Stimulated activated naive CD4-positive, alpha-beta T cell (primary cell): ENCODE measurements at regions not wholly inside any gene's neighbourhood (a gene's known extent, or its start where the extent isn't known, plus 50 kb on each side); places are given as distances from the start of the nearest gene placed in this dataset.

ENCODE experiments used
- DNase-seq, 6 experiments: peaks; one replicate each; lab custom pipeline; 2025; lab: John Stamatoyannopoulos, UW

DNA sequence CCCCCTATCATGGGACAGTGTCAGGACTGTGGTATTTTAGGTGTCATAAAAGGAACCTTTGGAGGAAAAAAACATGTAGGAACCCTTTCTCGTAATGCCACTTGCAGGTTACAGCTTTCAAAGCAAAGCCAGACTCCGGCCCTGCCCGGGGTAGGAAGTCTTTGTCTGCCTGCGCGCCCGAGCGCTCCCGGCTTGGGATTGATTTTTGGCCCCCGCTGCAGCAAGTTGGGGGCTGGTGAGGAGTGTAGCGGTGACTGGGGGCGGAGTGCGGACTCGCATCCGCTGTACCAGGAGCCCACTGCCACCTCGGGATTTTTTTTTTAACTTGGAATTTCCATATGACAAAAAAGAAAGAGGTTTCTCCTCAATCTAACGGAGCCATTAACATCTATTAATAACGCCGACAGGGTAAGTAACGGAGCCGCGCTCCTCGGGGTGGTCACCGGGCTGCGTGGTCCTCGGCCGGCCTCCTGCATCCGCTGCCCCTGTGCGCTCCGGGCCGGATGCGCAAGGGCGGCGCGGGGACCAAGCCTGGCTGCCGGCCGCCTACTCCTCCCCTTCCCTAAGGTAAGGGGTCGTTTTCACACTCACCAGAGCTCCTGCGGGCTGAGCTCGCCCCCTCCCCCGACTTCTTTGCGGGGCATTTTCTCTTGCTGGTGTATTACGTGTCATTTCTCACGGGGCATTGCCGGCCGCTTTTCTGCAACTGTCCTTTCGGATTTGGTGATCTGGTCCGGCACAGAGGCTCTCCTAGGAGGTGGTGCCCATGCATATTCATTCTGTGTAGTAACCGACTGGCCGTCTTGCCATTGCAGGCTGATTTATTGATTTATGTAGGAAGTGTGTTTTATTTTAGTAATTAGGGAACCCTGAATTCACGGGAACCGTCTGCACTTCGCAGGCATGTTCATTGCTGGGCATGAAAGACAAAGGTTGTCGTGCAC, 219.8 kb upstream of the TOPAZ1 start:
- DNase-seq: no peak

GRCh38 chr3:44023961-44024593, 217.6 kb upstream of the TOPAZ1 start:
- DNase-seq: no peak

DNA sequence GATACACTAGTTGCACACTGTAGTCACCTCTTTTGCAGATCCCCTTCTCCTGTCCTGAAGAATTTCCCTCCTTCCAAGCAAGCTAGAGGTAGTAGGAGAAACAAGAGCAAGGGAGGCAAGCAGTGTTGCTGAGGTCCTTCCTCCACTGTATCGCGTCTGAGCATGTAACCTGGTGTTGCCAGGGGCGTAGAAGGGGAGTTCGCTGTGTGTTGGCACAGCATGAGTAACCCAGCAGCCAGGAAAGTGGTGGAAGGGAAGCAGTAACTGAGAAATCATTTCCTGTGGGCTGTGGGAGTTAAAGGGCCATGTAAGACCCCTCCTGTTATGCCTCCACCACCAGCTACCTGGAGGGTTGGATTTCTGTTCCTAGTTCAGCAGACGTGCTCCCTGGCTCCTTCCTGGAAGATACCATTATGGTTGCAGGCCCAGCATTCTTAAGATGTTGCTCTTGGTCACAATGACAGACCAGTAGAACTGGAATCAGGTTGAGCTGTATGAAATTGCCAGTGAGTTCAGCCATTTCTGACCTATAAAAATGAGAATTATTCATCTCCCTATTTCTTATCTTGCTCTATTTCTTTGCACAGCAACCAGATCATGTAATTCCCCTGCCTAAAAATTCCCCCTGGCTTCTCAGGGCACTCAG, 215.3 kb upstream of the TOPAZ1 start:
- DNase-seq: no peak

DNA sequence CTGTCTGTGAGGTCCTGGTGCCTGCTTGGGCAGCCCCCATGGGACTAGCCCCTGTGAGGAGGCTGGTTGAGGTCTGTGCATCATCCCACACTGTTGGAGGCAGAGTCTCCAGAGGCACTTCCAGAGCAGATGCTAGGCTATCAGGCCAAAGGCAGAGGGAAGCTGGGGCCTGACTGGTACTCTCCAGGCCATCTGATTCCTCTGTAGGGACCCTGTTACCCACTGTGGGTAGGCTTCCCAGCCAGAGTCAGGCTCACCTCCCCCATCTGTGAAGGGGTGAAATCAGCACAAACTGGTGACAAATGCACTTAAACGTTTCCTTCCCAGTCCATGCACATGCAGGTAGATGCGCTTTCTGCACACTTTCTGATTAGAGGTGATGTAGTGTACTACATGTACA, 212.6 kb upstream of the TOPAZ1 start:
- no peak for DNase-seq

- no peak for DNase-seq
Observed at GRCh38 chr3:44030285-44030684, 211.4 kb upstream of the TOPAZ1 start.

- DNase-seq: no peak
Observed at GRCh38 chr3:44030687-44031305, 210.9 kb upstream of the TOPAZ1 start.

DNA sequence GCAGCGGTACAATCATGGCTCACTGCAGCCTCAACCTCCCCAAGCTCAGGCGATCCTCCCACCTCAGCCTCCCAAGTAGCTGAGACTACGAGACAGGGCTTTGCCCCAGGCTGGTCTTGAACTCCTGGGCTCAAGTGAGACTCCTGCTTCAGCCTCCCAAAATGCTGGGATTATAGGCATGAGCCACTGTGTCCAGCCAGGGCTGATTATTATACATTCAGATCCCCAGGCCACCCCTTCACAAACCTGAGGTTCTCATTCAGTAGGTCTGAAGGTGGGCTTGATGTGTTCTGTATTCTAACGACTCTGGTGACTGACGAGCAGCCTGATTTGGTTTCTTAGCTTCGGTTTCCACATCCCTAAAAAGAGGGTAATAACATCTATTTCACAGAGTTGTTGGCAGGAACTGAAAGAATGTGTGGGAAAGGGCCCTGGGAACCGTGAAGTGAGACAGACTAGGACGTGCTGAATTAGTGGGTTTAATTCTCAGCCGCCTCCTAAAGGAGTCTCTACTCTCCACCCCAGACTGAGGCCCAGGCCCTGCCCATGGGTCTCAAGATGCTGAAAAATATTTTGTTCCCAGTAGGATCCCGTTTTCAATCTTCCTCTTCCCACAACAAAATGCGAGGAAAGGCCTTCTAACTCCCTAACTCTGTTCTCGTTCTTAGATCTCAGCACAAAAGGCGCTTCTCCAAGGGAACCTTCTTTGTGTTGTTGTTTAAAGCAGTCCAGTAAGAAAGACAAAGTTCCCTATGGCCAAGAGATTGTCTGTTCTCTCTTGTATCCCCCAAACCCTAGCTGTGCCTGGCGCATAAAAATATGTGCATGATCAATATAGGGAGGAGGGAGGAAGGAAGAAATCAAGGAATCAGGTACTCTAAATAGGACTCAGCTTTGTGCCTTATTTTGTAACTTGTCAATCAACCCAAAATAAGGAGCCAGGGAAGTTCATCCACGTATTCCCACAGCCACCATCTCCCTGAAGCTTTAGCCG, 210.0 kb upstream of the TOPAZ1 start:
- DNase-seq: no peak

DNA sequence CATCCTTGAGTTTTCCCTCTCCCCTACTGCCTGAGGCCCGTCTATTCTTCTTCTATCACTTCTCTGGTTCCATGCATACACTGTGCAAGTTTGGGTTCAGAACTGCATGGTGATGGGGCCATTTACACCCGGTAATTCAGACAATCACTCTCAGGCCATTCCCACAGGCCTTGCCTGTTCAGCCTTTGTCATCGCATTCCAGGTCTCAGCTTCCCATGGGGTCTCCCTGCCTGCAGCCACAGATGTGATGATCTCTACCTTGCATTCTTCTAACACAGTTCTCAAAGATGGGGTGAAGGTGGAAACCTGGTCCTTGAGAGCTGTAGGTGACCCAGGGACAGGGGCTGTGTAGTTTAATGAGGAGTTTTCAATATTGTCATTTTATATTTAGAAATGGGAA, 209.2 kb upstream of the TOPAZ1 start:
- DNase-seq: no peak

DNA sequence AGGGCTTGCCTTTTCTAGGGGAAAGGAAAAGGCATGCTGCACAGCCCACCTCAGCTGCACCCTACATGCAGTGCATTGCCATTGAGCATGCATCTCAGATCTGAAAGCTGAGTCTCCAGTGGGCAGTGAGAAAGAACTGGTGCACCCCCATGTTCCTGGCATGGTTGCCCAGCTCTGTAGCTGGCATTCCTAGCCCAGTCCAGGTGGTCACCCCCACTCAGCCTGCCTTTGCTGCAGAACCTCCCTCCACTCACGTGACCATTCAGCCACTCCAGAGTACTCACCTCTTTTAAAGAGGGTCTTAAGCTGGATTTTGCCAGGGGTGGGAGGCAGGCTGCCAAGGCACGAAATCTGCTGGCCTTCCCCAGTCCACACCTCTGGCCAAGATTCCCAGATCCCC, 208.6 kb upstream of the TOPAZ1 start:
- DNase-seq: no peak

GRCh38 chr3:44036850-44037249, 204.8 kb upstream of the TOPAZ1 start:
- no peak for DNase-seq

- no peak for DNase-seq
Observed at GRCh38 chr3:44039006-44039405, 202.7 kb upstream of the TOPAZ1 start.

DNA sequence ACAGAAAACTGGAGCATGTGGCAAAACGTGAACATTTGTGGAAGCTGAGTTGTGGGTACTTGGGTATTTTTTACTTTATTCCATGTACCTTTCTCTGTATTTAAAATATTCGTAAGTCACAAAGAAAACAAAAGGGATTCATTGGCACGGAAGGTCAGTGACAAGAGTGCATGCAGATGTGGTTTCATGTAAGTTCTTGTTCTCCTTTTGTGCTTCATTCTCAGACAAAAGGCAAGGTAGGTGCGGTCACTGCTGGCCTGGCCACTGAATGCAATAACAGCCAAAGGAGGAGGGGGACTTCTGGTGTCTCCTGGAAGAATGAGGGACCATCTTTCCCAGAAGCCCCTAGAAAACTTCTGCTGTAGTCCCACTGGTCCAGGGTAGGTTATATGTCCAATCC, 200.0 kb upstream of the TOPAZ1 start:
- DNase-seq: no peak

GRCh38 chr3:44042772-44043171, 198.9 kb upstream of the TOPAZ1 start:
- DNase-seq: no peak

DNA sequence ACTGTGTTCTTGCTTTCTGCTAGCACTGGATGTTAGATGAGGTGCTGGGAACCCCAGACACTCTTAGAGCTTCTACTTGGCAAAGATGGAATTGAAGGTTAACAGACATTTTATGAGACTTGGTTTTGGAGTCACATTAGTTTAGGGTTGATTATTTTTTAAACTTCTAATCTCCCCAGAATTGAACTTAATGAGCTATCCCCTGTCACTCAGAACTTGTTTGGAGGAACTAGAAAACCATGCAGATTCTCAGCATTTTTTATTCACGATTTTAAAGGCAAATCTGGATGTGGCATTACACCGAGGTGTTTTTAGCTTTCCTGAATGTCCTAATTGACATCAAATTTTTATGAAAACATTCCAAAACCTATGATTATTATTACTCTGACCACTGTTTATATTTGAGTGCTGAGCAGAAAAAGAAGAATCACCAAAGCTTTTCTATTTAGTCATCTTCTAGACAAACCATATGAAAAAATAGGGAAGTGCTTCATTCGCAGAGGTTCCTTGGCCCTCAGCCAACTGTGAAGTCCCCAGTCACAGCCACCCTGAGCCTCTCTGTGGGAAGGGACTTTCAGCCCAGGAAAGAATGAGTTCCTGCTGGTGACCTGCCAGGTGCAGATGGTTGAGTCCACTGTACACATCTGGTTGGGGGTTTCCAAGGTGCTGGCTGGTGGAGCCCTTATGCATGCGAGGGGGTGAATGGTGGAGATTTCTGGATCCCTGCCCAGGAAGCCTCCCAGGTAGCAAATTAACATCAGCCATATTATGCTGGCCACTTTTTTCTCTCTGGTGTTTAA, 196.0 kb upstream of the TOPAZ1 start:
- DNase-seq: no peak

DNA sequence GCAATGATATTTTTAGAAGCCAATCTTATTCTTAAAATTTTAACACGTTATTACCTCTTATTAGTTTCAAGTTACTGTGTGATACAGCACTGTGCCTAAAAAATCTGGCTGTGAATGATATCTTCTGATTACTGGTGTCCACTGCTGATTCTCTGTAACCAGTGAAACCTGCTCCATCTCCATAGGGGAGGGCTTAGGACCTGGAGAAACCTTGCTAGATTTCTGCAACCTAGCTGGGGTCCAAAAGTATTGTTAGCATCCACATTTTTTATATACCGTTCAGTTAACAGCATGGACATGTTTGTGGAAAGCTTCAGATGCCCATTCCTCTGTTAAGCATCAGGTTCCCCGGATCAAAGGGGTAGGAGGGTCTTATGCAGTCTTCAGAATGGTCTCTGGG, 193.9 kb upstream of the TOPAZ1 start:
- no peak for DNase-seq

DNA sequence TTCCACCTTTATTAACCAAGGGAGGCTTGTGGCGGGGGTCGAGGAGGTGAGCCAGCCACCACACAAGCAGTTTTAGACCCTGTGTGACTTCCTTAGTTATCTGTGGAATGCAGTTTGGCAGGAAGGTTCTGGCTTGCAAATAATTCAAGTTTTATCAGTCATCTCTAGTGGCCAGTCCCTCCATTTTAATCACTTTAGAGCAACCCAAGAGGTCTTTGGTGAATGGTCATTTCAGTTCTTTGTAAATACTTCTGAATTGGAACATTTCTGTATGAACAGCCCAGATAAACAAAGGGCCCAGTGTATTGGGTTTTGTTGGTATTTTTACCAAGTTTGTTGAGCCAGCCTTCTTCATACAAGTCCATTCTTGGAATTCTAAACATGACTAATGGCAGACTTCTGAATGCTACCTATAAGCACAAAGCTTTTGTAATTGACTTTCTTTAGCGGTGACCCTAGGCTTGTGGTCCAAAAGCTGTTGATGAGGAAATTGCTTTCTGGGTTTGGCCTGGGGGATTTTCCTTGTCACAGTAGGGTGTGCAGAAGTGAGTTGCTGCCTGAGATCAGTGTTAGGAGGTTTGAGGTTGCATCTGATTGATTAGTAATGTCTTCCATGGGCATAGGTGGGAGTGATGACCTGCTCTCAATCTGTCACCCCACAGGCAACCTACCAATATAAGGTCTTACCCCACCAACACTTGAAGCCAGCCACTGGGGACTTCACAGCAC, 193.3 kb upstream of the TOPAZ1 start:
- DNase-seq: no peak

DNA sequence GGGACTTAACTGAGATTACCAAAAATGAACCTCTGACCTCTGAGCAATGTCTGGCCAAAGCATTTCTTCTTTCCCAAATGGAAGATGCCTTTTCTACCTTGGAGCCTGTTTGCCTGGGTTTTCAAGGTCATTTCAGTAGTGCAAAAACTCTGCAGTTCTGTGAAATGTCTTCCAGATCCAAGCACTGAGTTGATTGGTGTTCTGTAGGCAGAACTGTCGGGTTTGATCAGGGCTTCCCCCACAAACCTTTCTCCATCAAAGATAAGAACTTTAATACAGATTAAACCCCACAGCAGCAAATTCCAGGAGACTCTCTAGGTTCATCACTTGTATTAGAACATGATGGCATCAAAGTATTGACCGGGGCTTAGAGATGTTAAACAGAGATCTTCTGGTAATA, 192.7 kb upstream of the TOPAZ1 start:
- no peak for DNase-seq

DNA sequence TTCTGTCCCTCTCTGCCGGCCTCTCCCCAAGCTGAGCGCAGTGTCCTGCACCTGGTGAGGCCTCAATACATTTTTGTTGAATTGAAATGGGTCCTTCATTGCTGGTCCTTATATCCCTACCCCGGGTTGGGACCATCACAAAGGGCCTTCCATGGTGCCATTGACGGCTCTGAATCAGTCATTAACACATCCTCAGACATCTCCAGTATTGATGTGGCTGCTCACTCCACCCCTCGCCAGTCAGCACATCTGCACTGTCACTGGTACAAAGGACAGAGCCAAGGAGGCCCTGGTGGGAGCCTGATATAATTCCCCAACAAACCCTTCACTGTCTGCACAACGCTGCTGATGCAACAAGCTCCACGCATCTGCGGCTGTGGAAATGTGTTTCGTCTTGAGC, 191.6 kb upstream of the TOPAZ1 start:
- no peak for DNase-seq

DNA sequence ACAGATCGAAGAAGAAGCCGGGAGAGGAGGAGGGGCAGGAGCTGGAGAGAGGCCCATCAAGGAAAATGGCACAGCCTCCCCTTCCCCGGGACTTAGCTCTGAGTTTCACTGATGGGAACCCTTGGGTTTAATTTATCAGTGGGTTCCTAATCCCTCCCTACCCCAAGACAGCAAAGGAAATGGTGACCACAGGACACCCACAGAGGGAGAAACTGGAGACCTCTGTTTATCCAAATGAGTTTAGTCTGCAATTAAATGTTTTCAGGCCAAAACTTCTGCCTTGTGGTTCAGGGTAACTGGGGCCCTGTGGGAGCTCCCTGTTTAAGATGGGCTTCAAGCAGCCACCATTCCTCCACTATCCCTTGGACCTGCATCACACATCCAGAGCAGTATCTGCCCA, 190.8 kb upstream of the TOPAZ1 start:
- DNase-seq: no peak

GRCh38 chr3:44055951-44056350, 185.7 kb upstream of the TOPAZ1 start:
- DNase-seq: no peak
